ENCODE measurements at regions not wholly inside any gene's neighbourhood (a gene's known extent, or its start where the extent isn't known, plus 50 kb on each side); places are given as distances from the start of the nearest gene placed in this dataset.

GRCh38 chr10:111874576-111874975 lies 309.0 kb downstream of the GPAM start:
- peaks cover 8% of the 10 kb centered on the region for H3K4me1 Mint-ChIP-seq (ENCODE audit: low read depth, unreplicated experiment)

GRCh38 chr10:111875725-111876124 lies 307.8 kb downstream of the GPAM start:
- CTCF ChIA-PET = no interaction called here
- TF ChIP-seq CTCF (IDR thresholded peaks at IDR 0.05; ENCODE audit: unreplicated experiment) = no peak
- Mint-ChIP-seq H3K36me3 (ENCODE audit: insufficient read depth, unreplicated experiment) (no peaks in the 10 kb centered on the region), H3K27me3 (ENCODE audit: unreplicated experiment) (no peaks in the 10 kb centered on the region), H3K9me3 (ENCODE audit: low read depth, unreplicated experiment) (peaks cover 2% of the 10 kb centered on the region), H3K4me3 (ENCODE audit: low read depth, unreplicated experiment) (no peak overlapping the region), H3K4me1 (ENCODE audit: low read depth, unreplicated experiment) (peaks cover 8% of the 10 kb centered on the region), H3K27ac (ENCODE audit: unreplicated experiment) (no peak overlapping the region)
- intact Hi-C loops (cut with micrococcal nuclease; ENCODE audit: unreplicated experiment) = no loop called here
- no peak for DNase-seq
- BruUV-seq (replicated peaks) = no TSS peak

More at GRCh38 chr10:111874576-111874975, 309.0 kb downstream of the GPAM start:
- H3K27ac Mint-ChIP-seq (ENCODE audit: unreplicated experiment) = no peak overlapping the region
- no TSS peak for BruUV-seq (replicated peaks)
- no peak overlapping the region for H3K4me3 Mint-ChIP-seq (ENCODE audit: low read depth, unreplicated experiment)
- DNase-seq = no peak
- intact Hi-C loops (cut with micrococcal nuclease; ENCODE audit: unreplicated experiment) = no loop called here
- TF ChIP-seq CTCF (IDR thresholded peaks at IDR 0.05; ENCODE audit: unreplicated experiment) = no peak
- peaks cover 2% of the 10 kb centered on the region for H3K9me3 Mint-ChIP-seq (ENCODE audit: low read depth, unreplicated experiment)
- no peaks in the 10 kb centered on the region for H3K36me3 Mint-ChIP-seq (ENCODE audit: insufficient read depth, unreplicated experiment)
- H3K27me3 Mint-ChIP-seq (ENCODE audit: unreplicated experiment) = peaks cover 3% of the 10 kb centered on the region
- CTCF ChIA-PET = no interaction called here

GRCh38 chr10:111877258-111877657 lies 306.3 kb downstream of the GPAM start:
- intact Hi-C loops (cut with micrococcal nuclease; ENCODE audit: unreplicated experiment) = no loop called here
- Mint-ChIP-seq H3K27me3 (ENCODE audit: unreplicated experiment) (no peaks in the 10 kb centered on the region), H3K9me3 (ENCODE audit: low read depth, unreplicated experiment) (no peaks in the 10 kb centered on the region), H3K4me1 (ENCODE audit: low read depth, unreplicated experiment) (peaks cover 7% of the 10 kb centered on the region), H3K27ac (ENCODE audit: unreplicated experiment) (no peak overlapping the region), H3K4me3 (ENCODE audit: low read depth, unreplicated experiment) (no peak overlapping the region), H3K36me3 (ENCODE audit: insufficient read depth, unreplicated experiment) (no peaks in the 10 kb centered on the region)
- BruUV-seq (replicated peaks) = no TSS peak
- CTCF ChIA-PET = no interaction called here
- DNase-seq = no peak
- TF ChIP-seq CTCF (IDR thresholded peaks at IDR 0.05; ENCODE audit: unreplicated experiment) = no peak

GRCh38 chr10:111879969-111880368 lies 303.6 kb downstream of the GPAM start:
- intact Hi-C loops (cut with micrococcal nuclease; ENCODE audit: unreplicated experiment) = no loop called here
- Mint-ChIP-seq H3K27me3 (ENCODE audit: unreplicated experiment) (no peaks in the 10 kb centered on the region), H3K4me1 (ENCODE audit: low read depth, unreplicated experiment) (no peaks in the 10 kb centered on the region), H3K27ac (ENCODE audit: unreplicated experiment) (no peak overlapping the region), H3K4me3 (ENCODE audit: low read depth, unreplicated experiment) (no peak overlapping the region), H3K9me3 (ENCODE audit: low read depth, unreplicated experiment) (peaks cover 3% of the 10 kb centered on the region), H3K36me3 (ENCODE audit: insufficient read depth, unreplicated experiment) (no peaks in the 10 kb centered on the region)
- no TSS peak for BruUV-seq (replicated peaks)
- CTCF ChIA-PET = no interaction called here
- DNase-seq = no peak
- TF ChIP-seq CTCF (IDR thresholded peaks at IDR 0.05; ENCODE audit: unreplicated experiment) = no peak

GRCh38 chr10:111885046-111885445 lies 298.5 kb downstream of the GPAM start:
- H3K36me3 Mint-ChIP-seq (ENCODE audit: insufficient read depth, unreplicated experiment) = no peaks in the 10 kb centered on the region
- intact Hi-C loops (cut with micrococcal nuclease; ENCODE audit: unreplicated experiment) = no loop called here
- CTCF ChIA-PET = no interaction called here
- BruUV-seq (replicated peaks) = no TSS peak
- TF ChIP-seq CTCF (IDR thresholded peaks at IDR 0.05; ENCODE audit: unreplicated experiment) = no peak
- H3K27me3 Mint-ChIP-seq (ENCODE audit: unreplicated experiment) = peaks cover 12% of the 10 kb centered on the region
- DNase-seq = no peak
- peaks cover 8% of the 10 kb centered on the region for H3K9me3 Mint-ChIP-seq (ENCODE audit: low read depth, unreplicated experiment)
- H3K4me1 Mint-ChIP-seq (ENCODE audit: low read depth, unreplicated experiment) = no peaks in the 10 kb centered on the region
- H3K27ac Mint-ChIP-seq (ENCODE audit: unreplicated experiment) = no peak overlapping the region
- no peak overlapping the region for H3K4me3 Mint-ChIP-seq (ENCODE audit: low read depth, unreplicated experiment)
